ENCODE measurements at regions not wholly inside any gene's neighbourhood (a gene's known extent, or its start where the extent isn't known, plus 50 kb on each side); places are given as distances from the start of the nearest gene placed in this dataset.

DNA sequence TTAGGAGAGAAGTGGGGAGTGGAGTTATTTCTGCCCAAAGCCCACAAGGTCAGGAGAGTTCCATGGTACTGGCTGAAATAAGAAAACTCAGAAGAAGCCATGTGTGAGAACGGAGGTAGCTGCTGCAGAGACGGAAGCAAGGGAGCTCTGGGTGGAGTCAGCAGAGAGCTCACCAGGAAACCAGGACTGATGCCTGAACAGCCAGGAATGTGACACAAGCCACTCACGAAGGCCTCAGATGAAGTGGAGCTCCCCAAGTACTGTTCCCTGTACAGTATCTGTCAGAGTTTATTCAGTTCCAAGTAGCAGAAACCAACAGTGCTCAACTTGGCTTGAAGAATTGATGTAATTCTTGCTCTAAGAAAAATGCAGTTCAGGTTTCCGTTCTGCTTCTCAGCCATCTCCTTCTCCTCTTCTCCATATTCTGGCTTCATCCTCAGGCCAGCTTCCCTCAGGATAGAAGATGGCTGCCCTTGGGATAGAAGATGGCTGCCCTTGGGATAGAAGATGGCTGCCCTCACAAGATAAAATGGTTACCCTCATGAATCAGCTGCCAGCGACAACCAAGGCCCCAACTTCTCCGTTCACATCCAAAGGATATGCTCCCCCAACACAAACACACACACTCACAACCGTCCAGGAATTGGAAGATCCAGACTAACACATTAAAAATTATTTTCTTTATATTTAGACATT, 117.4 kb upstream of the SH3BP4 start:
- no peak for DNase-seq

DNA sequence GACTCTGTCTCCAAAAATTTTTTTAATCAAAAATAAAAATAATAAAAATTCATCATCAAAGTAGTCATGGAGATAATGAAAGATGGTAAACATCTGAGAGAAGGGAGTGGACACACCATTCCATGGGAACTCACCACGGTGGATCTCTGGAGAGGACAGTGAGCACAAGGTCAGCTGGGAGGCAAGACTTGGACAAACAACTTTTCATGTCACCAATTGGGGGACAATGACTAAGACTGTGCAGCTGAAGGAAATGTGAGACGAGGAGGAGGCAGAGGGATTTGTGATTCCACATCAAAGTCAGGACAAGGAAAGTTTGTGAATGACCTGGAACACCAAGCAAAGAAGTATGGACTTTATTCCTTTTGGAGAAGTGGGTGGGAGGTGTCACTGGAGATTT, 121.0 kb upstream of the SH3BP4 start:
- no peak for DNase-seq

DNA sequence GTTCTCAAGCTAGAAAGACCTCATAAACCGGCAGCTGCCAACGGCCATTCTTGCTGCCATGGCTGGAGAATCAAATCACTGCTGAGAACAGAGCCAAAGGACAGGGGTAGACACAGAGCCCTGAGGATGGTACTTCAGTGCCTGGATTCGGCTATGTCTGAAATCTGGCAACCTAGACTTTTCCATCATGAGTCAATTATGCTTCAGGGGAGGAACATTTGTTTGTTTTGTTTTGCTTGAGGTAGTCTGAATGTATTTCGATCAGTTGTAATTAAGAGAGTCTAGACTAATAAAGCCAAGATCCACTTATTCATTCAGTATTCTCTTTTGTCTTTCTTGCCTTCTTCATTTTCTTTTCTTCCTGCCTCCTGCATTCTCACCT, 122.8 kb upstream of the SH3BP4 start:
- DNase-seq = no peak

DNA sequence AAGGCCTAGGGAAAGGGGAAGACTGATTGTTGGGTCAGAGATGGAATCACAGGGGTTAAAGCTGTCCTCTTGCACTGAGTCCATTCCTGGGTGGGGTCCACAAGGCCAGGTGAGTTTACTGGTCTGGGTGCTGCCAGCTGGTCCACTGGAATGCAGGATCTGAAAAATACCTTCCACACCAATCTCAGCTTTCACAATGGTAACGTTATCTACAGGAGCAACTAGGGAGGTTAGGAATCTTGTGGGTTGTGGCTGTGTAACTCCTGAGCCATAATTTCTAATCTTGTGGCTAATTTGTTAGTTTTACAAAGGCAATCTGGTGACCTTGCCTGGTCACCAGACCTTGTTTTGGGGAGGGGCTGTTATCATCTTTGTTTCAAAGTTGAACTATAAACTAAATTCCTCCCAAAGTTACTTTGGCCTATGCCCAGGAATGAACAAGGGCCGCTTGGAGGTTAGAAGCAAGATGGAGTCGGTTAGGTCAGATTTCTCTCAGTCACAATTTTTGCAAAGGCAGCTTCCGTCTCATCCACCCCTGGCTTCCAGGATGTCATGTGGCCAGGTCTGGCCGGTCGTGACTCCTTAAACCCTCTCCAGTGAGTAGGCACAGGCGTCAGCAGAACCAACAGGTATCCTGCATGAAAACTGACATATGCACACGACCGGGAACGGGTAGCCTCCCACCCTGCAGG, 123.3 kb upstream of the SH3BP4 start:
- DNase-seq = no peak

DNA sequence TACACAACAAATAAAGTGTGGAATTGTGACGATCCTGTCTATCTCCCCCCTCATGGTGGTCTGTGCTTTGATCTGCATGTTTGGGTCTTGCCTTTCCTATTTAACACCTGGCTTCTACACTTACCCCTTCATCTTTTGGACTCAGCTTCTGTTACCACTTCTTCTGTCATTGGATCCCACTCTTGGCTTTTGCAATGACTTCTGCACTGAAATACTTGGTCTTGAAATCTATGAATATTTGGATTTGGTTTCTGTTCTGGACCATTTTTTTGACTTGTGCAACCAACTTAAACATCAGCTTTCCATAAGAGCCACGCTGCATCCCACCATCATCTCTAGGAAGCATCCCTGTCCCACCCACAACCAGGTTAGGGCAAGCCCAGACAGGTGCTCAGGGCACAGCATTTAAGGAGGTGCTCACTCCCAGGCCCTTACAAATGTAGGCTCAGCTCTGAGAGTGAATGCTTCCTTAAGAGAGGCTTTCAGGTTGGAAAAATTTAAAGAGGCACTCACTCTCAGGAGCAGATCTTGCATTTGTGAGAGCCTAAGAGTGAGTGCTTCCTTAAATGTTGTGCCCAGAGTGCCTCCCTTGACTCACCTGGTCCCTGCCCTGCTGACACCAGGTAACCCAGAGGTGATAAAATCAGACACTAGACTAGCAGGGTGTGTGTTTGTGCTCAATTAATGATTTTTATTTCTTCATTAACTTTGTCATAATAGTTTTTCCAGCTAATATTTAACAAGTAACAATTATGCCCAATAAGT, 124.5 kb upstream of the SH3BP4 start:
- DNase-seq = no peak

DNA sequence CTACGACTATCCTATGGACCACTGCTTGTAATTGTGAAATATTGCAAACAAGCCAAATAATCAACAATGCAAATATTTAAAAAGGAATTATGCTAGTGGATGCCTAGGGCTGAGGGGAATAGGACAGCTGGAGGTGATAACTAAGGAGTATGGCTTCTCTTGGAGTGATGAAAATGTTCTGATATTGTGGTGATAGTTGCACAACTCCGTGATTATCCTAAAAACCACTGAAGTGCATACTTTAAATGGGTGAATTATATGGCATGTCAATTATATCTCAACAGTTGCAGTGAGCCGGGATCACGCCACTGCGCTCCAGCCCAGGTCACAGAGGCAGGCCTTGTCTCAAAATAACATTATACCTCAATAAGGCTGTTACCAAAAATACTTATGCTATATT, 125.1 kb upstream of the SH3BP4 start:
- no peak for DNase-seq

DNA sequence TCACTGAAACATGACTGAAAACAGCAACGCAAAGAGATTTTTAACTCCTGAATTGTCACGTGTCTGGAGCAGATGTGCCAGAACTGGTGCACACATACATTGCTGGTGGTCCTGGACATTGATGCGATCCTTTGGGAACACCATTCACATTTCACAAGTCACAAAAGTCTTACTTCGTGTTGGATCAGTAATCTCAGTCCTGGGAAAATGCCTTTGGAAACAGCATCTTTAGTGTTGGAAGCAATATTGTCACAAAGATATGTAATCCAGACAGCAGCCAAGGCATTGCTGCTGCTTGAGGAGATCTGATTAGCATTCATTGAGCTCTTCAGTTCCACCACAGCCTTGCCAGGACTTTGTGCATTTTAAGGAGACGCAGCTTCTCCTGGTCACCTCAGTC, 126.2 kb upstream of the SH3BP4 start:
- DNase-seq = no peak

DNA sequence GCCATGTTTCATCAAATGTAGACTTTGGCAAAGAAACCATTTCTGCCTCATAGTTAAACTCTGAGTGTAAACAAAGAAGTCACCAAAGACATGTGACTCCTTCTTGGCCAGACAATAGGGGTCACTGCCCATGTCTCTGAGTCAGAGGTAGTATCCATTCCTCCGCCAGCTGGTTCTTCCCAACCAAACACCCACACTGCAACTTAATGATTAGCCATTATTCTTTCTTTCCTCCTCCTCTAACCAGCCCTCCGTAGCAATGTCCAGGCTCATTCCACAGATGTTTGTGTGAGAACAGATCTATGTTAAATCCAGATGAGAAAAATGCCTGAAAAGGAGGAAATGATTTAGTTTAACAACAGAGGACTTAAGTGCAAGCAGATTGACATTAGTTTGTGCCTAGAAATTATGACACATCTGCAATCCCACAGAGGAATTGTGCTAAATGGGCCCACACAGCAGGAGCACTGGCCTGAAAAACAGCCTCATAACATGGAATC, 127.9 kb upstream of the SH3BP4 start:
- DNase-seq = peak; percentile 53

DNA sequence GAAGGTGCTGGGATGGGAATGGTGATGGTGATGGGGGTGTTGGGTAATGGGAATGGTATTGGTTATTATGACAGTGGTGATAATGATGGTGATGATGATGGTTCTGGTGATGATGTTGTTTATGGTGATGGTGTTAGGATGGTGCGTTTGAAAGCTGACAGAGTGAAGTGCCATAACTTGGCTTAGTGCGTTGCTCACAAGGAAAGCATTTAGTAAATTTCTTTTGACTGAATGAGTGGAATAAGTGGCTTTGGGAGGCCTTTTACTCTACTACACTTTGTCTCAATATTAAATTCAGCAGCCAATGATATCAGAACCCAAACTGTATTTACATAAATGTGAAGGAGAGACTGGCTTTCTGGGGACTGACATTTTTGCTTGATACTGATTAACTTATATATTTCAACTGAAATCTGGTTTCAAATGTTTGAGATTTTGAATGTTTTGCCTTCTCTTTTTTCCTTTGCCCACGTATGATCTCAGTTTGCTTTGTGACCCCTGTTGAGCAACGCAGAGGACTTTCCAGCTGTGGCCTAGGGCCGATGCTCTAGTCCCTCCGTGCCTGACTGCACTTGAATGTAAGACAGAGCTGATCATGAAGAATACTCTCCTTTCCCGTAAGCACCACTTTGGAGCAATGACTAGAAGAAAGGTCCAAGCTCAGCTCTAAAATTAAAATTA, 128.5 kb upstream of the SH3BP4 start:
- no peak for DNase-seq

DNA sequence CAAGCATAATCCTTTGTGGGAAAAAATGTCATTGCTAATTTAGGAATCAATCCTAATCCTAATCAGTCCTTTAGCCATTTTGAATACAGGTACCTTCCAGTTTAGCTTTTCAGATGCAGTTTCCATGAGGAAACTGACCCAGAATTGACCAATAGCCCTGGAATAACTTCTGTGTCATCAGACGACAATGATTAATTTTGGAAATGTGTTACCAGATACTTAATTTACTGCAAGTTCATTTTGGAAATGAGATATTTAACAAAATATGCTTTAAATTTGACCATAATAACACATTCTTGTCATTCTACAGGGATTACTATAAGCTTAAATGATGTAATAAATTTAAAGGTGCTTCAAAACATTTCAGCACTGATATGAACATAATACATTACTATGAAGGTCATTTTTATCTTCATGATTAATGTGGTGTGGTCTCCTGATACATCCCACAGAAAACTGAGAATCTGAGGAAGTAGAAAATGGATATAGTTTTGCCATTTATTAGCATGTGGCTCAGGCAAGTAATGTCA, 129.8 kb upstream of the SH3BP4 start:
- no peak for DNase-seq

DNA sequence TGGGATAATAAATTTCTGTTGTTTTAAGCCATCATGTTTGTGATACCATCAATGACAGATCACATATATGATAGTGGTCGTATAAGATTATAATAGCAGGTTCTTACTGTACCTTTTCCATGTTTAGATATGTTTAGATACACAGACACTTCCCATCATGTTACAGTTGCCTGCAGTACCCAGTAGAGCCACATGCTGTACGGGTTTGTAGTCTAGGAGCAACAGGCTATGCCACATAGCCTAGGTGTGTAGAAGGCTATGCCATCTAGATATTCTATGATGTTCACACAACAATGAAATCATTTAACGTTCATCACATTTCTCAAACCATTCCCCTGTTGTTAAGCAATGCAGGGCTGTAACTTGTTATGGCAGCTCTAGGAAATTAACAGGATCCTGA, 132.9 kb upstream of the SH3BP4 start:
- DNase-seq = peak; percentile 34

DNA sequence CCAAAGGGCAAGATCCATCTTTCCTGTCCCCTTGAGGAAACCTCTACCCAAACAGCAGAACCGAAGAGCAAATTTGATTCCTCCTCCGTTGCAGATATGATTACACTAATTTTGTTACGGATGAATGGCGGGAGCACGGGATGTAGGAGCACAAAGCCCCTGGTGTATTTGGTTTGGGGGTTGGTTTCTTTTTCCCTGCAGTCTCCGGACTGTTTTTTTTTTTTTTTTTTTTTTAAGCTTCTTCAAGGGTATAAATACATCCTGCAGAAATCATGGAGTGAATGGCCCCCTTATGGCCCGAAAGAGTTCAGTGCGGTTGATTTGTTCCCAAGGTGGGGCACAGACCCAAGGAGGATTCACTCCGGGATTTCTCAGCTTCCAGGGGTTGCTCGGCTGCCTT, 135.3 kb upstream of the SH3BP4 start:
- no peak for DNase-seq

DNA sequence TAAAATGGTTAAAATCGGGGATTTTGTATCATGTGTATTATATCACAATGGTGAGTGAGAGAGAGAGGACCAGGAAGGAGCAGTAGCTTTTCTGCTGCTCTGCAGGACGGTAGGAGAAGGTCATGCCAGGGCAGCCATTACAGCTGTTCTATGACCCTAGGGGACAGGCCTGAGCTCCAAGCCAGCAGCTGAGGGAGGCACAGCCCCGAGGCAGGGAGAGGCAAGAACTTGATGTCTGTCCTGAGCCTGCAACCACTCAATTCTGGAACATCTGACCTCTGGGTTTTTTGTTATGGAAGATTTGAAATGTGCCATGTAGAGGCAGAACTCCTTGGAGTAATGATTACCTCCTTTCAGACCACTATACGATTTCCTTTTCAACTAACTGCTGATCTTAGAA, 135.8 kb upstream of the SH3BP4 start:
- no peak for DNase-seq

DNA sequence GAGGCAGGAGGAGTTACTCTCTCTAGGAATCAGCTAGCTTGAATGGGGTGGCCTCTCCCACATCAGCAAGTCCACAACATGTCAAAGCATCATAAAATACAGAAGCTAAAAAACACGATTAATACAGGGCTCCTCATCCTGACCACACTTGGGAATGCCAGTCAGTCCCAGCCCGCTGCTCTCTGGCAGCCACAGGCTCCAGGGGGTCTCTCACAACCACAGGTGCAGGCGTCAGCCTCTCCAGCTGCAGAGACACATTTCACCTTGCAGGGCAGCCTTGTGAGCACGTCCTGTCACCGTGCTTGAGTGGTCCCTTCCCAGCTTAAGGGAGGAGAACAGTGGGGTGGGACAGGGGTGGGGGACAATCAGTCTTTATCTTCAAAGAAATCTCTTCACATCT, 137.4 kb upstream of the SH3BP4 start:
- DNase-seq = no peak

DNA sequence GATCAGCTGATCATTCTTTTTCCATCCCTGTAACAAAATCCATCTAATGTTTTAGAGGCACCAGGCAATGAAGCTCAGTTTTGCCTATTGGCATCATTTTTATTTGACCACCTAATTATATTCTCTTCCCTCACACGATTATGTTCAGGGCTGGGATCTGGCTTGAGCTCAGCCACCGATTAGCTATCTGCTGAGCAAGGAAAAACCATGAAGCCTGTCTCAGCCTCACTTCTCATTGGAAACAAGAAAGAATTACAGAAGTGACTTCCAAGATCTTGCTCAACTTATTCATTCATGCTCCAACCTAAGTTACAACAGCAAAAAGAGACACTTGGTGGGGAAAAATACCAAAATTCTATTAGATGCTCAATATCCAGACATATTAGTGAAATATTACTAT, 139.0 kb upstream of the SH3BP4 start:
- DNase-seq = no peak

DNA sequence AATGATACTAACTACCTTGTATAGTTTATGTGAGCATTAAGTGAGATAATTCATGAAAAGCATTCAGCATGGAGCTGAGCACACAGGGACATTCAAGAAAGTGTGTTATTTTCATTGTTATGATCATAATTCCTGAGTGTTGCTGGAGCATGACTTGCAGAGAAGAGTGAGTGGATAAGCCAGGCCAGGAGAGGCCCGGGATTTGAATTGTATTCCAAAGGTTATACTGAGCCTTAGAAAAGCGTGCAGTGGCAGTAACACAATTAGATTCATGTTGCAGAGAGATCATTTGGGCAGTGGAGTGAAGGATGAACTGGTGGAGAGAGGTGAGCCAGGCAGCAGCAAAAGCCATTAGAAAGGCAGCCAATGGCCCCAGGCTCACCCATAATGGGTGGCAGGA, 142.9 kb upstream of the SH3BP4 start:
- DNase-seq = no peak

DNA sequence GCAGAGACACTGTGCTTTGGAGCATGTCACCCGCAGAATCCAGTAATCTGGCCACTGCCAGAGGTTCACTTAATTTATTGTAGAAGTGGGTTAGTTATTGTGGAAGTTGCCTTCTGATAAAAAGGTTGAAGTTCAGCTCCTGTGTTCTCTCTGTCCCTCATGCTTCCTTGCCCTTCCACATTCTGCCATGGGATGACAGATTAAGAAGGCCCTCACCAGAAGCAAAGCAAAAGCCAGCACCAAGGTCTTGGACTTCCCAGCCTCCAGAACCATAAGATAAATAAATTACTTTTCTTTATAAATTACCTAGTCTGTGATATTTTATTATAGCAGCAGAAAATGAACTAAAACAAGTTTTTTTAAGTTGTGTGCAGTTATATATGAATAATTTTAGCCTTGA, 145.0 kb upstream of the SH3BP4 start:
- DNase-seq = no peak

DNA sequence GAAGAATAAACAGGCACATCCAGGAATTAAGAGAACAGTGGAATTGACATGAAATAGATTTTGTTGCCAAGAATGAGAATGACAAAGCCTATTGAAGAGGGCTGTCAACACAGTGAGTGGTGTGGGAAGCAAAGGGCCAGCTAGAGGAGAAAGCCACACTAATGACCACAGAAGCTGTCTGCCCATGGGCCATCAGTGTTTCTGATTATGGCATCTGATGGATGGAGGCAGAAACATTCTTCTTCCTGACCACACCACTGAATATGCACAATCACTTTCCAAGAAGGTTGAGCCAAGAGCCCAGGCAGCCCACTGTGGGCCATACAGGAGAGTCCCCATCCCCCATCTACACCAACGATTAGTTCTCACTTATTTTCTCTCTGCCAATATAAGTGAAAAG, 146.0 kb upstream of the SH3BP4 start:
- DNase-seq = no peak

DNA sequence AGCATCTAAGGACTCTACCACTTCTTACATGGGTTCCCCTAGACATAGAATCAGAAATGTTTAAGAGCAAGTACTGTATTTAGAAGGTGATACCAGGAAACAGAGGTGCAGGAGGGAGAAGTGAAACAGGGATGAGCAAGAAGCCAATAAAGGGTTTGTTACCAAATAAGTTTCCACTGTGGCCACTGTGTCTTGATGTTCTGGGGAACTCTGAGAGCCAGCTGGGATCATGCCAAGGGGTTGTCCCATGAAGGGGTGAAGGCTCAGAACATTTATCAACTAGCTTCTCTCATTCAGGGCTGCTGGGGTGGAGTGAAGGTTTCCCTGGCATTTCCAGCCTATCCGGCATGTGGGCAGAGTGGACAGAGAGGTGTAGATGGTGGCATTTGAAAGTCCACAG, 147.1 kb upstream of the SH3BP4 start:
- DNase-seq = no peak

DNA sequence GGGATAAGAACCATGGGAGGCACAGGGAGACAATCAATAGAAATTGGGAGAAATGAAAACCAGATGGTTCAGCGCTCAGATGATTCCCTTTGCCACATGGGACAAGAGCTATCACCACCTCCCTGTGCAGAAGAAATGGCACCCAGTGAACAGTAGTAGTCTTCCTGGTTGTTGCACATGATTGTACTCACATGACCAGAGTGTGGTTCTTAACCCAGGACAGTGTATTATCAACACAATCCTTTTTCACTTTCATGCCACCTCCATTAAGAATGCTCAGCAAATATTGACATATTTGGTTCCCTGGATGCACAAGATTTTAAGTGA, 149.0 kb upstream of the SH3BP4 start:
- no peak for DNase-seq

DNA sequence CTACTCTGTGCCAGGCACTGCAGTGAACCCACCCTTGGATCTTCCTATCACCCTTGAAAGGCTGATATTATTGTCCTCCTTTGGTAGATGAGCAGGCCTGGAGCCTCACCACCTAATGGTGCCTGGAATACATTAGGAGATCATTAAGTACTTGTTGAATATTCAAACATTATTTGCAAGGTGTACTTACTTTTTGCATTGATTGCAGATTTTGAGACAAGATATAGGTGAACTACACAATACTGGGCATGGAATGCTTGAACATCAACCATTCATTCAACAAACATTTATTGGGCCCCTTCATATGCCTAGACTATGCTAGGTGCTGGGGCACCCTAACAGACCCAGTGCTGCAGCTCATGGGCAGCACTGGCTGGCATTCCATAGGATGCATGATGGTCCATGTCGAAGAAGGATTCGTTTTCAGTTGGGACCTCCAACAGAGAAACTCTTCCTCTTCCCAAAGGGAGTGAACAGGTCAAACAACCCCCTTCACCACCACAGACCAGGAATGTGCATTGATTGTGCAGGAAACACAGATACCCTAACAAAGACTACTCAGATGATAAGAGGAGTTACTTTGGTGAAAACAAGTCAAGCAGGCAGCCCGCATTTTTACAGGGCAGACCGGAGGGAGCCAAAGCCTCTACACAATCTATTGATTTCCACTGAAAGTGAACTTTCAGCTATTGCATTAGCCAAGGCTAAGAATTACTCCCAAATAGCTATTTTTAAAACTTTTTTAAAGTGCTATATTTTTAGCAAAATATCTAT, 149.6 kb upstream of the SH3BP4 start:
- DNase-seq = no peak

DNA sequence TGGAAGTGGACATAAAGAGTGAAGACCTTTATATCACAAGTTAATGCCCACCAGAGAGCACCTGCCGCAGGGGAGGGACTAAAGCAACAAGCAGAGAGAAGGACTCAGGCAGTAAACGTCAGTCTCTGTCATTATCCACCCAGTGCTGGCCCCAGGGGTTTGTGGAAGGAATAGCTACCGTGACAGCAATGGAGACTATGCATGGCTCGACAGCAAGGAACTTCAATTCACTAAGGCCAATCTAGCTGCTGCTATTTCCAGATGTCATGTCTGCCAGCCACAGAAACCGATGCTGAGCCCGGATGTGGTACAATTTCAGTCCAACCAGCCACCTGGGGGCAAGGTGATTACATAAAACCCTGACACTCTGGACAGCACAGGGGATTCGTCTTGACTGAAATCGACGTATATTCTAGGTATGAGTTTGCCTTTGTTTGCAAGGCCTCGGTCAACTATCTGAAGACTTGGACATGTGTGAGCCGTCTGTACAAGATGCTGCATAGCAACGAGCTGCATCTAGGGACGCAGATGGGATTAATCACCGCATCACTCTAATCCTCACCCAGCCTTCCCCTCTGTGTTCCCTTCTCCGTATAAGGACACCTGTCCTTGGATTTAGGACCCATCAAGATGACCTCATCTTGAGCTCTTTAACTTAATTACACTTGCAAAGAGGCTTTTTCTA, 154.1 kb upstream of the SH3BP4 start:
- no peak for DNase-seq
